ENCODE measurements at regions not wholly inside any gene's neighbourhood (a gene's known extent, or its start where the extent isn't known, plus 50 kb on each side); places are given as distances from the start of the nearest gene placed in this dataset.

DNA sequence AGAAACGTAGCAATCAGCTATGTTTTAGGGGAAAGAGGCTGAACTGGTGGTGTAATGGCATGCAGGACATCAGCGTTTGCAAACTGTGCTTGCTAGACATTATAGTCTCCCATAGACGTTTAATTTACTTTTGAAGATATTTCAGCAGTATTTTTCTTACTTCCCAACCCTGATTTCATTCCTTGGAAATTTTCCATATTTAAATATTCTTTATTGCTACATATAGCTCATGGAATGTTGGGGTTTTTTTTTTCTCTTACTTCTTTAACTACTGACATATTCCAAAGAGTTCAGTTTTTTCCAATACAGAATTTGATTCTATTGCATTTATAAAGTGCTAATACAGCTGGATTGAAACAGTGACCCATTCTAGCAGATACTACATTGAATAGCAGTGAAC lies 694.4 kb upstream of the CITED2 start:
- peaks cover 18% of the 10 kb centered on the region for H3K4me1 ChIP-seq
- no peak overlapping the region for H3K4me3 ChIP-seq
- no peak for DNase-seq
- no peak for ATAC-seq
- H3K36me3 ChIP-seq, result no peaks in the 10 kb centered on the region
- H3K9me3 ChIP-seq, result no peaks in the 10 kb centered on the region
- intact Hi-C loops (cut with DNase I), result no loop called here
- TF ChIP-seq, protein P1, sequence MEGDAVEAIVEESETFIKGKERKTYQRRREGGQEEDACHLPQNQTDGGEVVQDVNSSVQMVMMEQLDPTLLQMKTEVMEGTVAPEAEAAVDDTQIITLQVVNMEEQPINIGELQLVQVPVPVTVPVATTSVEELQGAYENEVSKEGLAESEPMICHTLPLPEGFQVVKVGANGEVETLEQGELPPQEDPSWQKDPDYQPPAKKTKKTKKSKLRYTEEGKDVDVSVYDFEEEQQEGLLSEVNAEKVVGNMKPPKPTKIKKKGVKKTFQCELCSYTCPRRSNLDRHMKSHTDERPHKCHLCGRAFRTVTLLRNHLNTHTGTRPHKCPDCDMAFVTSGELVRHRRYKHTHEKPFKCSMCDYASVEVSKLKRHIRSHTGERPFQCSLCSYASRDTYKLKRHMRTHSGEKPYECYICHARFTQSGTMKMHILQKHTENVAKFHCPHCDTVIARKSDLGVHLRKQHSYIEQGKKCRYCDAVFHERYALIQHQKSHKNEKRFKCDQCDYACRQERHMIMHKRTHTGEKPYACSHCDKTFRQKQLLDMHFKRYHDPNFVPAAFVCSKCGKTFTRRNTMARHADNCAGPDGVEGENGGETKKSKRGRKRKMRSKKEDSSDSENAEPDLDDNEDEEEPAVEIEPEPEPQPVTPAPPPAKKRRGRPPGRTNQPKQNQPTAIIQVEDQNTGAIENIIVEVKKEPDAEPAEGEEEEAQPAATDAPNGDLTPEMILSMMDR (IDR thresholded peaks at IDR 0.05), result no peak
- H3K27me3 ChIP-seq (ENCODE audit: low read depth), result no peaks in the 10 kb centered on the region
- H3K27ac ChIP-seq, result no peak overlapping the region

DNA sequence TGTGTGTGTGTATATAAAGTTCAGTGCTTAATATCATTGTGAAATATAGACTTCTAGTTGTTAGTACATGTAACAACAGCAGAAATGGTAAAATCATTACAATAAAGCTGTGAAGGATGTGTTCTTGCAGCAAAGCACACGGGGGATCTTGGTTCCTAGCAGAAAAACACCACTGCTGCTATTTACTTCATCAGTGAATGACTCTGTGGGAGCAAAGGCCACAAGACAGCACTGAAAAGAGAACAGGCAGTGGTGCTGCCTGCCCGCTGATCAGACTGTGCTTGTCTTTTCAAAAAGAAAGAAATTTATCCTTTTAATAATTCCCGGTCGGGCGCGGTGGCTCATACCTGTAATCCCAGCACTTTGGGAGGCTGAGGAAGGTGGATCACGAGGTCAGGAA lies 689.9 kb upstream of the CITED2 start:
- Histone ChIP-seq H3K4me3 (no peak overlapping the region), H3K4me1 (no peaks in the 10 kb centered on the region), H3K27ac (no peak overlapping the region), H3K27me3 (ENCODE audit: low read depth) (no peaks in the 10 kb centered on the region), H3K36me3 (no peaks in the 10 kb centered on the region), H3K9me3 (no peaks in the 10 kb centered on the region)
- DNase-seq, result no peak
- intact Hi-C loops (cut with DNase I), result no loop called here
- TF ChIP-seq, protein P1 (IDR thresholded peaks at IDR 0.05), result no peak
- no peak for ATAC-seq

DNA sequence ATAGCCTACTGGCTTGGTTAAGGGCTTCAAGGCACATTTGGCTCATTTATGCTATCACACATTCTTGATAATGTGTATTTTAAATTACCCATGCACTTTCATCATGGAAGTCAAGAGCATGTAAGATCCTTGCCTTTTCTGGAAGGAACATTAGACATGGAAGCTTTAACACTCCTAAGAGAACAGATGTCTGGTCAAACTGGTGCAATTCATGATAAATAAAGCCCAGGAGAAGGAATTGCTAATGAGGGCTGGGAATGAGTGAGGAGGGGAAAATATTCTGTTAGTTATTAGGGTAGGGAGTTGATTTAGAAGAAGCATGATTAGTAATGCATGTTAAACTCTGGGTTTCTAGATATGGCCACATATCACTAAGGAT lies 688.6 kb upstream of the CITED2 start:
- H3K4me3 ChIP-seq, result no peak overlapping the region
- no peak for DNase-seq
- no peak for ATAC-seq
- intact Hi-C loops (cut with DNase I), result no loop called here
- no peaks in the 10 kb centered on the region for H3K4me1 ChIP-seq
- peak overlapping the region; percentile 27 for H3K27ac ChIP-seq
- H3K36me3 ChIP-seq, result no peaks in the 10 kb centered on the region
- no peaks in the 10 kb centered on the region for H3K9me3 ChIP-seq
- H3K27me3 ChIP-seq (ENCODE audit: low read depth), result no peaks in the 10 kb centered on the region
- TF ChIP-seq, protein P1 (IDR thresholded peaks at IDR 0.05), result no peak

DNA sequence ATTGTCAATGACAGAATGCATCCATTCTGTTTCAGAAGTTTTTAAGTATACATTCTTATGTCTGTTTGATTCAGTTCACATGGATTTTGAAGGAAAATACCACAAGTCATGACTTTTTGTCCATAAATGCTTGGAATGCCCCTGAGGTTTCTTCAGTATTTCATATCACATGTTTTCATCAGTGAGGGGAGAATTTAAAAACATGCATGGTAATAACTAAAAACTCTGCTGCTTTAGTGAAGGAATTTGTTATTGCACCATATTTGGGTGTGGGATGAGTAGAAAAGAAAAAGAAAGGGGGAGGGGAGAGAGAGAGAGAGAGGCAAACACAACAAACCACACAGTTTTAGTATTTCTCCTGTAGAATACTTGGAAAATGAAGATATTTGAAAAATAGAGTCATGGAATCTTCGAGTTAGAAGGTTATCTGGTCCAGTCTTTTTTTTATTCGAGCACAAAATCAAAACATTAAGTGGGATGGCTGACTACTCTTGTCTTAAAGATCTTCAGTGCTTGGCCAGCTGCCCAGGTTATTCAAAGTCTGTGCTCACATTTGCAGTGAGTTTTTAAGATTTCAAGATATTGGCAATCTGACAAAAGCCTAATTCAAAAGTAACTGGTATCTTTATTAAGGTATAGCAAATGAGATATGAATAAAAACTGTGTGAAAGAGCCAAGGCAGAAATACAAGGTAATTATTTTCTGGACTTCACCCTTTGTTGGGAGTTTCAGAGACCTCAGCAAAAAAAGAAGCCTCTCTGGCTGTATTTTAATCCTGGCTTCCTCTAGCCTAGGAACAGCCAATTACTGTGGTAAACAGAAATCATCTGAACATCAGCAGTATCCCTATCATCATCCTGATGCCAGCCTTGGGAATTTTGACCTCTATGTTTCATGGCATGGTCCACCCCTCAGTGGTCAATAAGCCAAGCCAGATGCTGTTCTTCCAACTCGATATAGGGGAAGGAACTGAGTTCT lies 687.9 kb upstream of the CITED2 start:
- TF ChIP-seq, protein P1 (IDR thresholded peaks at IDR 0.05), result no peak
- Histone ChIP-seq H3K36me3 (no peaks in the 10 kb centered on the region), H3K9me3 (no peaks in the 10 kb centered on the region), H3K27me3 (ENCODE audit: low read depth) (no peaks in the 10 kb centered on the region), H3K4me3 (no peak overlapping the region), H3K4me1 (no peaks in the 10 kb centered on the region), H3K27ac (peak overlapping the region; percentile 27)
- intact Hi-C loops (cut with DNase I), result no loop called here
- peak; percentile 25 to 44 for ATAC-seq
- no peak for DNase-seq

DNA sequence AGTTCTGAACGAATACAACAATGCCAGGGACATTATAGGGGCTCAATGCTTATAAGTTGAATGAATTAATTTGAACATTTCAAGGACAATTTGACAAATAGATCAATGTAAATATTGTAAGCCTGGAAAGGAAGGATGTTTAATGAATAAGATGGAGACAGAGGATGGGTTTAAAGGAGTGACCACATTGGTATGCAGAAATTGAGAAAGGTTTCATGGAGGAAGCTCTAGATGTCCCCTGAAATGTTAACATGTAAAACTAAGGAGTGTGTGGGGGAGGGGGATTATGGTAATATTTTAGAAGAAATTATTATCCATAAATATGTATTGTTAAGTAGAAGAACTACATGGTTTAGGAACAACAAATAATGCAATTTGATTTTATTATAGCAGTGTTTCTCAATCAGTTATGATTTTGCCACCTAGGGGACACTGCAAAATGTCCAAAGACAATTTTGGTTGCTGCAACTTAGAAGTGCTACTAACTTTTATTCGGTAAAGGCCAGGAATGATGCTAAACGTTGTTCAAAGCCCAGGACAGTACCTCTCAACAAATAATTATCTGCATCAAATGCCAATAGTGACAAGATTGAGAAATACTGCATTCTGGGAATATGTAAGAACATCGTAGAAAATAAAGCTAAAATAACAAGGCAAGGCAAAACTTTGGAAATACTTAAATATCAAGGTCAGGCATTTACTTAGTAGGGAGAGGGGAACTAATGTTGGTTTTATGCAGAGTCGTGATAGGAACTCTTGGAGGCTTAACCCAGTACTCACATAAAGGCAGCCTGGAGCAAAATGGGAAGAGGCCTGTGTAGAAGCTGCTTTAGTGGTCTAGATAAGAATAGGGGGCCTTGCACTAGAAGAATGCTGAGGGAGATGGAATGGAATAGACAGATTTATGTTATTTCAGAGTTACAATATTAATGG lies 686.9 kb upstream of the CITED2 start:
- Histone ChIP-seq H3K4me3 (no peak overlapping the region), H3K9me3 (no peaks in the 10 kb centered on the region), H3K4me1 (no peaks in the 10 kb centered on the region), H3K27ac (peak overlapping the region; percentile 47), H3K36me3 (no peaks in the 10 kb centered on the region), H3K27me3 (ENCODE audit: low read depth) (no peaks in the 10 kb centered on the region)
- TF ChIP-seq, protein P1 (IDR thresholded peaks at IDR 0.05), result no peak
- peak in 1 of 2 donors; percentile 16 for ATAC-seq
- DNase-seq, result no peak
- intact Hi-C loops (cut with DNase I), result no loop called here

Measured in lower lobe of right lung (tissue), 2 donors.